ENCODE measurements at regions not wholly inside any gene's neighbourhood (a gene's known extent, or its start where the extent isn't known, plus 50 kb on each side); places are given as distances from the start of the nearest gene placed in this dataset.

DNA sequence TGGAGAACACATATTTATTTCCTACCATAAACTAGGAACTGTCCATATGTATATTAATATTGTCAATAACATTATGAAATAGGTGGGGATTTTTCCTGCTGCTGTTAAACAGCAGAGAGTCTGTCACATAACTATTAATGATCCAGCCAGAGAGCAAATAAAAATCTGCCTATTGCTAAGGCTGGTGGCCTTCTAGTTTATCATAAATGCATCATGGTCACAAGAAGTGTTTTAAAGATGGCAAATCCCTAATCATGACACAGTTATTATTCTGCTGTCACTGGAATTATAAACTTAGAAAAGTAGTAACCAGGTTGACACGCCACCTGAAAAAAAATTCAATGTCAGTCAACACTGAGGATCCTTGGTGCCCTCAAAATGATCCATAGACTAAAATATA, 132.3 kb downstream of the HGF start:
- no peak overlapping the region for H3K4me3 ChIP-seq (ENCODE audit: insufficient read depth, low read length)

DNA sequence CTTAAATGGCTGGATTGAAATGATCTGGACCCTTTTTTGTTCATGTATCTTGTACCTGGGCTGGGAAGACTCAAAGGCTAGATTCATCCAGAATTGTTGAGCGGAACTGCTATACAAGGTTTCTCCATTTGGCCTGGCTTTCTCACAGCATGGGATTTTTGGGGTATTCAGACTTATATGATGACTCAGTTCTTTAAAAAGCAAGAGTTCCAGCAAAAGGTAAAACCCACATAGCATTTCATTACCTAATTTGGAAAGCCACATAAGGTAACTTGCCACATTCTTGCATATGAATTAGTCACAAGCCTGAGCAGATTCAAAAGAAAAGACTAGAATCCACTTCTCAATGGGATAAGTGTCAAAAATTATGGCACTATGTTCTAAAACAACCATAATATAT, 137.4 kb downstream of the HGF start:
- no peaks in the 10 kb centered on the region for H3K79me2 ChIP-seq (ENCODE audit: insufficient read depth, low read length)
- TF ChIP-seq, protein P1, sequence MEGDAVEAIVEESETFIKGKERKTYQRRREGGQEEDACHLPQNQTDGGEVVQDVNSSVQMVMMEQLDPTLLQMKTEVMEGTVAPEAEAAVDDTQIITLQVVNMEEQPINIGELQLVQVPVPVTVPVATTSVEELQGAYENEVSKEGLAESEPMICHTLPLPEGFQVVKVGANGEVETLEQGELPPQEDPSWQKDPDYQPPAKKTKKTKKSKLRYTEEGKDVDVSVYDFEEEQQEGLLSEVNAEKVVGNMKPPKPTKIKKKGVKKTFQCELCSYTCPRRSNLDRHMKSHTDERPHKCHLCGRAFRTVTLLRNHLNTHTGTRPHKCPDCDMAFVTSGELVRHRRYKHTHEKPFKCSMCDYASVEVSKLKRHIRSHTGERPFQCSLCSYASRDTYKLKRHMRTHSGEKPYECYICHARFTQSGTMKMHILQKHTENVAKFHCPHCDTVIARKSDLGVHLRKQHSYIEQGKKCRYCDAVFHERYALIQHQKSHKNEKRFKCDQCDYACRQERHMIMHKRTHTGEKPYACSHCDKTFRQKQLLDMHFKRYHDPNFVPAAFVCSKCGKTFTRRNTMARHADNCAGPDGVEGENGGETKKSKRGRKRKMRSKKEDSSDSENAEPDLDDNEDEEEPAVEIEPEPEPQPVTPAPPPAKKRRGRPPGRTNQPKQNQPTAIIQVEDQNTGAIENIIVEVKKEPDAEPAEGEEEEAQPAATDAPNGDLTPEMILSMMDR (IDR thresholded peaks at IDR 0.05; ENCODE audit: extremely low read depth, low read depth, low read length), result no peak
- no peak overlapping the region for H3K4me3 ChIP-seq (ENCODE audit: insufficient read depth, low read length)
- H3K9me3 ChIP-seq (ENCODE audit: low read depth, low read length), result no peaks in the 10 kb centered on the region
- no peaks in the 10 kb centered on the region for H3K27me3 ChIP-seq (ENCODE audit: insufficient read depth, low read length)
- peak overlapping the region; percentile 26 for H3K27ac ChIP-seq (ENCODE audit: low read depth, low read length)
- no peak overlapping the region for H3K4me2 ChIP-seq (ENCODE audit: insufficient read depth, low read length)
- no peak overlapping the region for H2AFZ ChIP-seq (ENCODE audit: low read length)
- peaks cover 39% of the 10 kb centered on the region for H3K4me1 ChIP-seq (ENCODE audit: insufficient read depth, low read length)
- H4K20me1 ChIP-seq (ENCODE audit: insufficient read depth, low read length), result no peaks in the 10 kb centered on the region
- H3K36me3 ChIP-seq (ENCODE audit: insufficient read depth, low read length), result no peaks in the 10 kb centered on the region
- no peak for DNase-seq (ENCODE audit: insufficient read length, low spot score, missing footprints)

More for the DNA sequence above, 132.3 kb downstream of the HGF start:
- no peaks in the 10 kb centered on the region for H4K20me1 ChIP-seq (ENCODE audit: insufficient read depth, low read length)
- no peaks in the 10 kb centered on the region for H3K9me3 ChIP-seq (ENCODE audit: low read depth, low read length)
- H2AFZ ChIP-seq (ENCODE audit: low read length), result no peak overlapping the region
- peaks cover 63% of the 10 kb centered on the region for H3K4me1 ChIP-seq (ENCODE audit: insufficient read depth, low read length)
- DNase-seq (ENCODE audit: insufficient read length, low spot score, missing footprints), result no peak
- no peaks in the 10 kb centered on the region for H3K27me3 ChIP-seq (ENCODE audit: insufficient read depth, low read length)
- no peaks in the 10 kb centered on the region for H3K36me3 ChIP-seq (ENCODE audit: insufficient read depth, low read length)
- H3K4me2 ChIP-seq (ENCODE audit: insufficient read depth, low read length), result peak overlapping the region; percentile 66
- no peaks in the 10 kb centered on the region for H3K79me2 ChIP-seq (ENCODE audit: insufficient read depth, low read length)
- TF ChIP-seq, protein P1 (IDR thresholded peaks at IDR 0.05; ENCODE audit: extremely low read depth, low read depth, low read length), result no peak
- H3K27ac ChIP-seq (ENCODE audit: low read depth, low read length), result peak overlapping the region; percentile 91

DNA sequence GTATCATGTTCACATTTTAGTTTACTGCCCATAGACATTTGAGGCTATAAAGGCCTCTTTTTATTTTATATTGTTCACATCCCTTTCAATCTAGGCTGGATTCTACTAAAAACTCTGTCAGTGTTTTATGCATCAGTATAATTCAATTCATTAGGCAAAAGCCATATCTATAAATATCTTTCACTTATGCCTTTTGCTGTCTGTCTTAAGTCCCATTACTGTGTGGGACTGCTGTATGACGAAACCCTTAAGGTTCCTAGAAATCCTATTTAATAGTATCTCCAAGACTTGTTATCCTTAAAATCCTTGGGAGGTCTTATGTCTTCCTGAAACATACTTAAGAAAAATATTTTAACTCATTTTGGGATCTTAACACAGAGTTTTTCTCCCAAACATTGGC, 139.2 kb downstream of the HGF start:
- H3K4me2 ChIP-seq (ENCODE audit: insufficient read depth, low read length), result no peak overlapping the region
- no peak overlapping the region for H3K27ac ChIP-seq (ENCODE audit: low read depth, low read length)
- H3K27me3 ChIP-seq (ENCODE audit: insufficient read depth, low read length), result no peaks in the 10 kb centered on the region
- TF ChIP-seq, protein P1 (IDR thresholded peaks at IDR 0.05; ENCODE audit: extremely low read depth, low read depth, low read length), result no peak
- no peaks in the 10 kb centered on the region for H4K20me1 ChIP-seq (ENCODE audit: insufficient read depth, low read length)
- peaks cover 40% of the 10 kb centered on the region for H3K4me1 ChIP-seq (ENCODE audit: insufficient read depth, low read length)
- H2AFZ ChIP-seq (ENCODE audit: low read length), result peak overlapping the region; percentile 43
- no peaks in the 10 kb centered on the region for H3K79me2 ChIP-seq (ENCODE audit: insufficient read depth, low read length)
- no peak for DNase-seq (ENCODE audit: insufficient read length, low spot score, missing footprints)
- H3K36me3 ChIP-seq (ENCODE audit: insufficient read depth, low read length), result no peaks in the 10 kb centered on the region
- no peak overlapping the region for H3K4me3 ChIP-seq (ENCODE audit: insufficient read depth, low read length)
- no peaks in the 10 kb centered on the region for H3K9me3 ChIP-seq (ENCODE audit: low read depth, low read length)

DNA sequence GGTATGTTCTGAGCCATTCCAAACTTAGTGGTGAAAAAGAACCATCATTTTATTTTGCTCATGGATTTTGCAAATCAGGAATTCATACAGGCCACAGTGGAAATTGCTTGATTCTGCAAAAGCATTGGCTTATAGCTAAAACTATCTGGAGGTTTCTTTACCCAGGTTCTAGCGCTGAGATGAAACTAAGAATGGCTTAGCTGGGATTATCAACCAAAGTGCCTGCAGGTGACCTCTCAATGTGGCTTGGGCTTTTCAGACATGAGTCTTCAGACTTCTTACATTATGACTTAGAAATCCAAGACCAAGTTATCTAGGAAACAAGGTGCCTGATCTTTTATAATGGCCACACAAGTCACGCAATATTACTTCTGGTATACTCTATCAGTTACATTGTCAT, 140.1 kb downstream of the HGF start:
- TF ChIP-seq, protein P1 (IDR thresholded peaks at IDR 0.05; ENCODE audit: extremely low read depth, low read depth, low read length), result no peak
- no peak overlapping the region for H3K27ac ChIP-seq (ENCODE audit: low read depth, low read length)
- H3K79me2 ChIP-seq (ENCODE audit: insufficient read depth, low read length), result no peaks in the 10 kb centered on the region
- H3K4me2 ChIP-seq (ENCODE audit: insufficient read depth, low read length), result no peak overlapping the region
- no peaks in the 10 kb centered on the region for H3K27me3 ChIP-seq (ENCODE audit: insufficient read depth, low read length)
- peak overlapping the region; percentile 5 for H2AFZ ChIP-seq (ENCODE audit: low read length)
- peaks cover 40% of the 10 kb centered on the region for H3K4me1 ChIP-seq (ENCODE audit: insufficient read depth, low read length)
- H3K4me3 ChIP-seq (ENCODE audit: insufficient read depth, low read length), result no peak overlapping the region
- no peaks in the 10 kb centered on the region for H4K20me1 ChIP-seq (ENCODE audit: insufficient read depth, low read length)
- H3K9me3 ChIP-seq (ENCODE audit: low read depth, low read length), result no peaks in the 10 kb centered on the region
- no peaks in the 10 kb centered on the region for H3K36me3 ChIP-seq (ENCODE audit: insufficient read depth, low read length)
- DNase-seq (ENCODE audit: insufficient read length, low spot score, missing footprints), result no peak
